ENCODE measurements at regions not wholly inside any gene's neighbourhood (a gene's known extent, or its start where the extent isn't known, plus 50 kb on each side); places are given as distances from the start of the nearest gene placed in this dataset.

- TF ChIP-seq GABPA (IDR thresholded peaks at IDR 0.05; ENCODE audit: low read depth) (no peak), CTCF (IDR thresholded peaks at IDR 0.05; ENCODE audit: insufficient read depth, low read length) (no peak), REST (IDR thresholded peaks at IDR 0.05; ENCODE audit: insufficient replicate concordance, low read depth) (no peak), POLR2AphosphoS5 (IDR thresholded peaks at IDR 0.05; ENCODE audit: low read depth) (no peak), SPI1 (IDR thresholded peaks at IDR 0.05; ENCODE audit: borderline replicate concordance, low read depth) (no peak)
Observed at GRCh38 chr11:82631722-82632630, 101.7 kb downstream of the FAM181B start.

All from HL-60 (cell line).